GM12878 (cell line): ENCODE measurements at regions not wholly inside any gene's neighbourhood (a gene's known extent, or its start where the extent isn't known, plus 50 kb on each side); places are given as distances from the start of the nearest gene placed in this dataset.

Source experiments
- ATAC-seq: fragments of 200-7000 bp; cut with Tn5 transposase; 3 replicates; pipeline ENCODE4 v1.9.1; 2020; ENCODE audit warnings: mild to moderate bottlenecking, moderate library complexity
- BruUV-seq: library from RNA; stranded (reverse); fragments of 400-500 nt; replicated peaks from 2 replicates; lab custom pipeline; 2021; lab: Mats Ljungman, UMichigan
- CTCF ChIA-PET: fragments of 300-600 bp; sonication (Branson Sonifier 250); formaldehyde crosslinking; extraction: SDS; loops from one replicate; lab custom pipeline; 2021; ENCODE audit warnings: inconsistent platforms; lab: Yijun Ruan, JAX
- POLR2A ChIA-PET: fragments of 350-600 bp; formaldehyde crosslinking; extraction: SDS; loops from one replicate; lab custom pipeline; 2021; ENCODE audit warnings: inconsistent platforms; lab: Charles Lee
- RAD21 ChIA-PET: fragments of 300-600 bp; sonication (Branson Sonifier 250); formaldehyde crosslinking; loops from one replicate; lab custom pipeline; 2023; ENCODE audit warnings: antibody characterized with exemption; ENCODE audit not compliant: unreplicated experiment; lab: Charles Lee
- SMC1A ChIA-PET: fragments of 300-600 bp; sonication (Branson Sonifier 250); formaldehyde crosslinking; loops from one replicate; lab custom pipeline; 2023; ENCODE audit not compliant: unreplicated experiment, uncharacterized antibody; lab: Charles Lee
- DNase-seq: peaks from one replicate; pipeline ENCODE4 v3.0.0-alpha.2; 2011; ENCODE audit warnings: low read depth, low spot score
- FAIRE-seq: peaks from 3 replicates; lab custom pipeline; 2011; peaks lifted over from hg19 to GRCh38; lab: Jason Lieb, UNC
- H2AFZ ChIP-seq: 2 replicates; pipeline ENCODE4 v1.6.0; 2011; ENCODE audit warnings: low read depth, low read length, control low read depth; ENCODE audit not compliant: control insufficient read depth
- H3K27ac ChIP-seq: 2 replicates; pipeline ENCODE4 v1.5.1; 2011; ENCODE audit warnings: control low read depth; ENCODE audit not compliant: control insufficient read depth, insufficient read depth
- H3K27me3 ChIP-seq, 2 experiments: replicated peaks in 1 of 2; 2 replicates each; pipeline versions ENCODE4 v1.6.0 to v1.6.1; 2011; ENCODE audit warnings: low read length in 1 of 2; ENCODE audit not compliant: control insufficient read depth in 2 of 2, insufficient read depth in 2 of 2
- H3K36me3 ChIP-seq, 2 experiments: 2 replicates each; pipeline ENCODE4 v1.5.1; 2011; ENCODE audit warnings: low read length in 1 of 2; ENCODE audit not compliant: control insufficient read depth in 2 of 2, insufficient read depth in 2 of 2
- H3K4me1 ChIP-seq: 2 replicates; pipeline ENCODE4 v1.6.1; 2011; ENCODE audit warnings: mild to moderate bottlenecking, low read length, moderate library complexity, mixed read lengths; ENCODE audit not compliant: control insufficient read depth, insufficient read depth
- H3K4me2 ChIP-seq: 2 replicates; pipeline ENCODE4 v1.6.0; 2011; ENCODE audit warnings: control low read depth; ENCODE audit not compliant: control insufficient read depth, insufficient read depth
- H3K4me3 ChIP-seq: fragments of 200-600 bp; sonication (generic); 2 replicates; pipeline ENCODE4 v1.5.1; 2016
- H3K79me2 ChIP-seq: 2 replicates; pipeline ENCODE4 v1.6.0; 2011; ENCODE audit warnings: low read length; ENCODE audit not compliant: control insufficient read depth, insufficient read depth
- H3K9ac ChIP-seq: 2 replicates; pipeline ENCODE4 v1.8.0; 2011; ENCODE audit warnings: low read length, control low read depth, mixed read lengths; ENCODE audit not compliant: control insufficient read depth, insufficient read depth
- H3K9me3 ChIP-seq: replicated peaks from 3 replicates; pipeline ENCODE4 v1.5.1; 2011; ENCODE audit warnings: mild to moderate bottlenecking, low read length; ENCODE audit not compliant: control insufficient read depth, insufficient read depth
- H4K20me1 ChIP-seq: 2 replicates; pipeline ENCODE4 v1.6.0; 2011; ENCODE audit not compliant: control insufficient read depth, insufficient read depth
- CBFB ChIP-seq: IDR thresholded peaks from 2 replicates; pipeline ENCODE4 v1.6.1; 2016; ENCODE audit warnings: antibody characterized with exemption, low read depth
- POLR2AphosphoS2 ChIP-seq: IDR thresholded peaks from 2 replicates; pipeline ENCODE4 v1.6.1; 2011; ENCODE audit warnings: low read depth, mild to moderate bottlenecking, low read length, improper control_type of control experiment, moderate library complexity
- SUPT20H ChIP-seq: IDR thresholded peaks from 2 replicates; pipeline ENCODE4 v1.6.1; 2011; ENCODE audit warnings: low read depth, mild to moderate bottlenecking, low read length, moderate library complexity, borderline replicate concordance; ENCODE audit not compliant: control insufficient read depth
- ZNF217 ChIP-seq: fragments of 450-650 bp; IDR thresholded peaks from 2 replicates; pipeline ENCODE4 v1.6.1; 2017; ENCODE audit warnings: antibody characterized with exemption, mild to moderate bottlenecking
- ZZZ3 ChIP-seq: IDR thresholded peaks from 2 replicates; pipeline ENCODE4 v1.6.1; 2011; ENCODE audit warnings: low read depth; ENCODE audit not compliant: control insufficient read depth, insufficient read length
- WGBS: methylation state at CpG from one replicate; pipeline ENCODE4 v1.1.6; 2016; ENCODE audit warnings: low lambda C conversion rate; ENCODE audit not compliant: insufficient replicate concordance, insufficient coverage; ENCODE audit errors: missing lambda C conversion rate; 5-methylcytosine and 5-hydroxymethylcytosine counted together
- in situ Hi-C: fragments of 300-500 bp; cut with MboI; formaldehyde crosslinking; loops from 9 replicates; pipeline ENCODE4 v1.14.3; 2018; ENCODE audit warnings: mixed read lengths
- intact Hi-C: fragments of 100-400 bp; cut with micrococcal nuclease; formaldehyde crosslinking; loops from one replicate; pipeline ENCODE4 v1.14.2; 2022; ENCODE audit not compliant: unreplicated experiment
- TF ChIP-seq, protein P1 (sequence below): fragments of 450-650 bp; IDR thresholded peaks from 2 replicates; pipeline ENCODE4 v1.6.1; 2017; ENCODE audit warnings: mild to moderate bottlenecking, low read depth, inconsistent platforms; ENCODE audit not compliant: poor library complexity, severe bottlenecking

DNA sequence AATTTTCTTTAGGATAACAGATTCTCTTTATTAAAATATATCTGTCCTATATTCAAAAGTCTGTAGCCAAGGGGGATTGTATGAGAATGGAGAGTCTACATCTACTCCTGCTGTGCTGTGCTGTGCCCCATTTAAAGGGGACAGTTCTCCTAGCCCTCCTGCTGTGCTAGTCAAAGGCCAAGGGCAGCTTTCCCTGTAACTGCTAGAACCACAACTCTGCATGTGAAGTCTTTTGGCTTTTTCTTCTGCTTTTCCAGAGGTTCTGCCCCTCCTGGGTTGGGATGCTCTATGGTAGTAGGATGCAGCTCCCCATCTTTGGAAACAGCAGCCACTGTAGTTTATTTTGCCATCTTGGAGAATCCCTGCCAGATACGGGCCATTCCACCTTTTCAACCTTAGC, 197.5 kb upstream of the JUN start:
- Histone ChIP-seq H3K79me2 (no peaks in the 10 kb centered on the region), H3K36me3 (no peaks in the 10 kb centered on the region), H3K9ac (no peak overlapping the region), H4K20me1 (no peaks in the 10 kb centered on the region), H3K4me3 (no peak overlapping the region), H3K4me2 (no peak overlapping the region), H3K27ac (no peak overlapping the region), H3K4me1 (peaks cover 4% of the 10 kb centered on the region; the same call in 1 of the 2 replicates), H3K27me3 (no peaks in the 10 kb centered on the region; a peak in 1 of 4 replicates), H2AFZ (no peak overlapping the region), H3K9me3 (no peaks in the 10 kb centered on the region)
- ChIA-PET CTCF (no interaction called here), POLR2A (no interaction called here), SMC1A (interaction anchor here (1.1 kb wide), 1 partner anchor 11 kb away, joined by 5 read pairs; no protein-coding TSS in a partner anchor), RAD21 (no interaction called here)
- in situ Hi-C loops = no loop called here
- intact Hi-C loops = no loop called here
- no peak for DNase-seq
- no peak for ATAC-seq
- no peak for TF ChIP-seq ZNF217
- TF ChIP-seq CBFB = no peak
- no peak for TF ChIP-seq POLR2AphosphoS2
- TF ChIP-seq, protein P1, sequence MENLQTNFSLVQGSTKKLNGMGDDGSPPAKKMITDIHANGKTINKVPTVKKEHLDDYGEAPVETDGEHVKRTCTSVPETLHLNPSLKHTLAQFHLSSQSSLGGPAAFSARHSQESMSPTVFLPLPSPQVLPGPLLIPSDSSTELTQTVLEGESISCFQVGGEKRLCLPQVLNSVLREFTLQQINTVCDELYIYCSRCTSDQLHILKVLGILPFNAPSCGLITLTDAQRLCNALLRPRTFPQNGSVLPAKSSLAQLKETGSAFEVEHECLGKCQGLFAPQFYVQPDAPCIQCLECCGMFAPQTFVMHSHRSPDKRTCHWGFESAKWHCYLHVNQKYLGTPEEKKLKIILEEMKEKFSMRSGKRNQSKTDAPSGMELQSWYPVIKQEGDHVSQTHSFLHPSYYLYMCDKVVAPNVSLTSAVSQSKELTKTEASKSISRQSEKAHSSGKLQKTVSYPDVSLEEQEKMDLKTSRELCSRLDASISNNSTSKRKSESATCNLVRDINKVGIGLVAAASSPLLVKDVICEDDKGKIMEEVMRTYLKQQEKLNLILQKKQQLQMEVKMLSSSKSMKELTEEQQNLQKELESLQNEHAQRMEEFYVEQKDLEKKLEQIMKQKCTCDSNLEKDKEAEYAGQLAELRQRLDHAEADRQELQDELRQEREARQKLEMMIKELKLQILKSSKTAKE = no peak
- TF ChIP-seq ZZZ3 = no peak
- TF ChIP-seq SUPT20H = no peak
- no peak for FAIRE-seq
- BruUV-seq = no TSS peak
- 100% methylated on average over 1 of the region's 1 CpG for WGBS
